Right lobe of liver (tissue), 4 donors: ENCODE measurements at regions not wholly inside any gene's neighbourhood (a gene's known extent, or its start where the extent isn't known, plus 50 kb on each side); places are given as distances from the start of the nearest gene placed in this dataset.

Experiments
- POLR2A ChIP-seq: fragments of 450-650 bp; IDR thresholded peaks from one replicate; pipeline ENCODE4 v1.6.1; 2017; ENCODE audit warnings: antibody characterized with exemption, mild to moderate bottlenecking
- TF ChIP-seq, protein P1 (sequence below), 4 donors: fragments of 200-600 bp in 3 of 4; fragments of 450-650 bp in 1 of 4; IDR thresholded peaks; one replicate each; pipeline versions ENCODE4 v1.5.1 to v1.8.0; 2016 to 2022; ENCODE audit warnings: antibody characterized with exemption in 4 of 4, mild to moderate bottlenecking in 2 of 4
- donor health status: DM: no; HTN: no; CAD: no.
- donor health status: DM: no; HTN: no; CAD: no.
- donor health status: DM: no; HTN: yes; CAD: no.

DNA sequence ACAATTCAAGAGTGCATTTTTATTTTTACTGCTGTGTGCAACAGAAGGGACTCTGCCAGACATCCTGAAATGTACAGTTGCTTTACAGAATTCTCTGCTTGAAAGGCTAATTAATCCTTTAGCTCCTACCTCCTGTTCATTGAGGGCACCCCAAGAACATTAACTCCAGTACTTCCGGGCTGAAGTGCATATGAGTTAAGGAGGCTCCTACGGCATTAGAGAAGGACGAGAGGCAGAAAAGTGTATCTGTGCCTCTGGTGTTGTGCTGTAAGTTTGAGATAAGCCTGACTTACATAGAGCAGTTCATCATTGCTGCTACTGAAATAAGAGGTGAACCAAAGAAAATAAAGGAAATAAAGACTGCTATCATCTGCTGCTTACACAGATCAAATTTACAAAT, 609.3 kb upstream of the ADGRB3 start:
- TF ChIP-seq, protein P1, sequence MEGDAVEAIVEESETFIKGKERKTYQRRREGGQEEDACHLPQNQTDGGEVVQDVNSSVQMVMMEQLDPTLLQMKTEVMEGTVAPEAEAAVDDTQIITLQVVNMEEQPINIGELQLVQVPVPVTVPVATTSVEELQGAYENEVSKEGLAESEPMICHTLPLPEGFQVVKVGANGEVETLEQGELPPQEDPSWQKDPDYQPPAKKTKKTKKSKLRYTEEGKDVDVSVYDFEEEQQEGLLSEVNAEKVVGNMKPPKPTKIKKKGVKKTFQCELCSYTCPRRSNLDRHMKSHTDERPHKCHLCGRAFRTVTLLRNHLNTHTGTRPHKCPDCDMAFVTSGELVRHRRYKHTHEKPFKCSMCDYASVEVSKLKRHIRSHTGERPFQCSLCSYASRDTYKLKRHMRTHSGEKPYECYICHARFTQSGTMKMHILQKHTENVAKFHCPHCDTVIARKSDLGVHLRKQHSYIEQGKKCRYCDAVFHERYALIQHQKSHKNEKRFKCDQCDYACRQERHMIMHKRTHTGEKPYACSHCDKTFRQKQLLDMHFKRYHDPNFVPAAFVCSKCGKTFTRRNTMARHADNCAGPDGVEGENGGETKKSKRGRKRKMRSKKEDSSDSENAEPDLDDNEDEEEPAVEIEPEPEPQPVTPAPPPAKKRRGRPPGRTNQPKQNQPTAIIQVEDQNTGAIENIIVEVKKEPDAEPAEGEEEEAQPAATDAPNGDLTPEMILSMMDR (IDR thresholded peaks at IDR 0.05) = no peak
- TF ChIP-seq POLR2A = no peak
